ENCODE measurements at regions not wholly inside any gene's neighbourhood (a gene's known extent, or its start where the extent isn't known, plus 50 kb on each side); places are given as distances from the start of the nearest gene placed in this dataset.
"Not testable (repeated sequence)": the region's sequence is repeated elsewhere in the genome, so short reads cannot be mapped to it uniquely, and the experiment has no call there.

- Mint-ChIP-seq H3K27ac (no peak overlapping the region), H3K4me1 (no peaks in the 10 kb centered on the region), H3K4me3 (no peak overlapping the region), H3K27me3 (no peaks in the 10 kb centered on the region), H3K36me3 (no peaks in the 10 kb centered on the region), H3K9me3 (peaks cover 0 to 2% (median 0%) of the 10 kb centered on the region in 3 donors)
Observed at GRCh38 chr2:67898595-67898994, 164.2 kb downstream of the C1D start.

- no peaks in the 10 kb centered on the region for H3K36me3 Mint-ChIP-seq
- H3K4me3 Mint-ChIP-seq = no peak overlapping the region
- H3K9me3 Mint-ChIP-seq = peaks cover 0 to 2% (median 0%) of the 10 kb centered on the region in 3 donors
- H3K27ac Mint-ChIP-seq = no peak overlapping the region
- no peaks in the 10 kb centered on the region for H3K4me1 Mint-ChIP-seq
- H3K27me3 Mint-ChIP-seq = peaks cover 4% of the 10 kb centered on the region
Observed at GRCh38 chr2:67899187-67899586, 163.6 kb downstream of the C1D start.

GRCh38 chr2:67900826-67901225 is 162.0 kb downstream of the C1D start:
- peaks cover 0 to 2% (median 0%) of the 10 kb centered on the region in 3 donors for H3K9me3 Mint-ChIP-seq
- no peak overlapping the region for H3K4me3 Mint-ChIP-seq
- peaks cover 4% of the 10 kb centered on the region for H3K27me3 Mint-ChIP-seq
- H3K36me3 Mint-ChIP-seq = no peaks in the 10 kb centered on the region
- no peak overlapping the region for H3K27ac Mint-ChIP-seq
- no peaks in the 10 kb centered on the region for H3K4me1 Mint-ChIP-seq

- Mint-ChIP-seq H3K4me3 (no peak overlapping the region), H3K4me1 (no peaks in the 10 kb centered on the region), H3K36me3 (no peaks in the 10 kb centered on the region), H3K27me3 (peaks cover 4% of the 10 kb centered on the region), H3K27ac (no peak overlapping the region), H3K9me3 (peaks cover 0 to 2% (median 2%) of the 10 kb centered on the region in 3 donors)
Observed at GRCh38 chr2:67904566-67904965, 158.2 kb downstream of the C1D start.

- Mint-ChIP-seq H3K27me3 (peaks cover 4% of the 10 kb centered on the region), H3K27ac (no peak overlapping the region), H3K36me3 (no peaks in the 10 kb centered on the region), H3K9me3 (peaks cover 0 to 2% (median 2%) of the 10 kb centered on the region in 3 donors), H3K4me3 (no peak overlapping the region), H3K4me1 (no peaks in the 10 kb centered on the region)
Observed at GRCh38 chr2:67904966-67905365, 157.8 kb downstream of the C1D start.

- H3K9me3 Mint-ChIP-seq, H3K4me1 Mint-ChIP-seq, H3K27me3 Mint-ChIP-seq, H3K4me3 Mint-ChIP-seq, H3K36me3 Mint-ChIP-seq, H3K27ac Mint-ChIP-seq: not testable (repeated sequence)
Observed at GRCh38 chr2:67906547-67906946, 156.3 kb downstream of the C1D start.

- Mint-ChIP-seq H3K36me3 (peaks cover 2% of the 10 kb centered on the region), H3K27me3 (peaks cover 8% of the 10 kb centered on the region), H3K4me3 (no peak overlapping the region), H3K4me1 (no peaks in the 10 kb centered on the region), H3K9me3 (no peaks in the 10 kb centered on the region), H3K27ac (no peak overlapping the region)
Observed at GRCh38 chr2:67917332-67918054, 145.3 kb downstream of the C1D start.

GRCh38 chr2:67918471-67918870 is 144.3 kb downstream of the C1D start:
- peaks cover 2% of the 10 kb centered on the region for H3K36me3 Mint-ChIP-seq

GRCh38 chr2:67919490-67919889 is 143.3 kb downstream of the C1D start:
- peaks cover 8% of the 10 kb centered on the region for H3K27me3 Mint-ChIP-seq
- peaks cover 0 to 3% (median 2%) of the 10 kb centered on the region in 3 donors for H3K9me3 Mint-ChIP-seq
- no peak overlapping the region for H3K27ac Mint-ChIP-seq
- peaks cover 4% of the 10 kb centered on the region for H3K36me3 Mint-ChIP-seq
- H3K4me3 Mint-ChIP-seq = no peak overlapping the region
- H3K4me1 Mint-ChIP-seq = no peaks in the 10 kb centered on the region

More at GRCh38 chr2:67918471-67918870, 144.3 kb downstream of the C1D start:
- Mint-ChIP-seq H3K4me1 (no peaks in the 10 kb centered on the region), H3K27me3 (peaks cover 8% of the 10 kb centered on the region), H3K27ac (no peak overlapping the region), H3K9me3 (no peaks in the 10 kb centered on the region), H3K4me3 (no peak overlapping the region)

- Mint-ChIP-seq H3K27me3 (peaks cover 10% of the 10 kb centered on the region), H3K36me3 (peaks cover 4% of the 10 kb centered on the region), H3K9me3 (peaks cover 0 to 5% (median 2%) of the 10 kb centered on the region in 3 donors), H3K4me1 (no peaks in the 10 kb centered on the region), H3K4me3 (no peak overlapping the region), H3K27ac (no peak overlapping the region)
Observed at GRCh38 chr2:67922080-67922785, 140.6 kb downstream of the C1D start.

- no peak overlapping the region for H3K4me3 Mint-ChIP-seq
Observed at GRCh38 chr2:67923696-67924095, 139.1 kb downstream of the C1D start.

GRCh38 chr2:67927501-67927900 is 135.3 kb downstream of the C1D start:
- no peaks in the 10 kb centered on the region for H3K4me1 Mint-ChIP-seq
- H3K27me3 Mint-ChIP-seq = peaks cover 2% of the 10 kb centered on the region
- H3K9me3 Mint-ChIP-seq = peaks cover 0 to 9% (median 2%) of the 10 kb centered on the region in 3 donors
- H3K27ac Mint-ChIP-seq = no peak overlapping the region
- no peak overlapping the region for H3K4me3 Mint-ChIP-seq
- H3K36me3 Mint-ChIP-seq = peaks cover 2% of the 10 kb centered on the region

More at GRCh38 chr2:67923696-67924095, 139.1 kb downstream of the C1D start:
- Mint-ChIP-seq H3K4me1 (no peaks in the 10 kb centered on the region), H3K36me3 (peaks cover 2% of the 10 kb centered on the region), H3K27ac (no peak overlapping the region), H3K27me3 (peaks cover 7% of the 10 kb centered on the region), H3K9me3 (peaks cover 0 to 5% (median 2%) of the 10 kb centered on the region in 3 donors)

- Mint-ChIP-seq H3K36me3 (no peaks in the 10 kb centered on the region), H3K4me3 (no peak overlapping the region), H3K9me3 (peaks cover 0 to 4% (median 0%) of the 10 kb centered on the region in 3 donors), H3K27ac (no peak overlapping the region), H3K27me3 (peaks cover 2% of the 10 kb centered on the region), H3K4me1 (no peaks in the 10 kb centered on the region)
Observed at GRCh38 chr2:67930156-67930555, 132.6 kb downstream of the C1D start.

- H3K4me3 Mint-ChIP-seq = no peak overlapping the region
- H3K9me3 Mint-ChIP-seq = peaks cover 2% of the 10 kb centered on the region in 3 donors
- no peaks in the 10 kb centered on the region for H3K4me1 Mint-ChIP-seq
- H3K36me3 Mint-ChIP-seq = no peaks in the 10 kb centered on the region
- peaks cover 1% of the 10 kb centered on the region for H3K27me3 Mint-ChIP-seq
- no peak overlapping the region for H3K27ac Mint-ChIP-seq
Observed at GRCh38 chr2:67936969-67937368, 125.8 kb downstream of the C1D start.

GRCh38 chr2:67938053-67938452 is 124.8 kb downstream of the C1D start:
- Mint-ChIP-seq H3K36me3 (no peaks in the 10 kb centered on the region), H3K27ac (peak overlapping the region in 1 of 3 donors; percentile 50), H3K4me1 (no peaks in the 10 kb centered on the region)

More at GRCh38 chr2:67938053-67938452, 124.8 kb downstream of the C1D start:
- H3K27me3 Mint-ChIP-seq = peaks cover 5% of the 10 kb centered on the region
- H3K4me3 Mint-ChIP-seq = no peak overlapping the region
- H3K9me3 Mint-ChIP-seq = peaks cover 2 to 8% (median 7%) of the 10 kb centered on the region in 3 donors

All from IgD-negative memory B cell (primary cell).